Left hindlimb (tissue), 1 donor: ENCODE measurements at regions not wholly inside any gene's neighbourhood (a gene's known extent, or its start where the extent isn't known, plus 50 kb on each side); places are given as distances from the start of the nearest gene placed in this dataset.
"Not testable (repeated sequence)": the region's sequence is repeated elsewhere in the genome, so short reads cannot be mapped to it uniquely, and the experiment has no call there.

Experiments used
- DNase-seq: peaks from one replicate; pipeline ENCODE4 v3.0.0-alpha.2; 2018

GRCh38 chr12:97801471-97802059 is 339.0 kb downstream of the RMST start:
- no peak for DNase-seq

- DNase-seq = no peak
Measured at GRCh38 chr12:97805146-97805545, 342.5 kb downstream of the RMST start.

- no peak for DNase-seq
Measured at GRCh38 chr12:97813301-97813700, 350.7 kb downstream of the RMST start.

GRCh38 chr12:97821806-97822205 is 359.2 kb downstream of the RMST start:
- DNase-seq = no peak

DNA sequence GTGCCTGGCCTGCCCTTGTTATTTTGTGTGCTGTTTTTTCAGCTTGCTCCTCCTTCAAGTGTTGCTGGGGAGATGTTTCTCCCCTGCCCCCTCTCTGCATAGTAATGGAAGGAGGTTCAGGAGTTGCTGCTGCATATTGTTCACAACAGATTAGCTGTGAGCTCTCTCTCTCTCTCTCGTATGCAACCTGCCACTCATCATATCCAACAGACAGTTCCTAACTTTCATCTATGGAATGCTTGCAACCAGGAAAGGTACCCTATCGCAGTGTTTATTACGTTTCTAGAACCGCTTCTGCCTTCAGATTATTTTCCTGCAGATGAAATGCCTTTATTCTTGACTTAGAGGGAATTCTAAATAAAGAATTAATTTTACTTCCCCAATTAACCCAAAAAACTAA is 372.9 kb downstream of the RMST start:
- DNase-seq = no peak

DNA sequence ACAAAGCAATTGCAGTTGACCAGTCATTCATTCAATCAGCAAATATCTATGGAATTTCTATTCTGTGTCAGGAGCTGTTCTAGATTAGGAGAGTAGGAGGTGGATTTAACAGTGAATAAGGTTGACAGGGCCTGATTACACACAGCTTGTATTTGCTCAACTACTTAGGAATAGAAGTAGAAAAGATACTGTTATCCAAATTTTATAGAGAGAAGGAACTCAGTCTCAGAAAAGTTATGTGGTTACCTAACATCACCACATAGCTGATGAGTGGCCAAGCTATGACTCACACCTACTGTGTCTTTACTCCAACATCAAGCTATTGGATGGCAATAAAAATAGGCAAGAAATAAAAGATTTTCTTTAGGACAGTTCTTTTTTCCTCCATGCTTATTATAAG is 374.8 kb downstream of the RMST start:
- no peak for DNase-seq

DNA sequence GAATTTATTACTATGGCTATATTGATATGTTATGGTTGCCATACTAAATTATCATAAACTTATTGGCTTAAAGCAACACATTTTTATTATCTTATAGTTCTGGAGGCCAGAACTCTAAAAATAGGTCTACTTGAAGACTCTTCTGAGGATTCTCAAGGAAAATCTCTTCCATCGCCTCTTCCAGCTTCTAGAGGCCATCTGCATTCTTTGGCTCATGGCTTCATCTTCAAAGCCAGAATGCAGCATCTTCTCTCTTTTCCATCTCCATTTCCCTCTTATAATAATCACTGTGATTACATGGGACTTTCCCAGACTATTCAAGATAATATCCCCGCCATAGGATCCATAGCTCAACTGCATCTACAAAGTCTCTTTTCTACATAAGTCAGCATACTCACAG is 385.4 kb downstream of the RMST start:
- DNase-seq = no peak

- DNase-seq = no peak
Measured at GRCh38 chr12:97854477-97854876, 391.9 kb downstream of the RMST start.

DNA sequence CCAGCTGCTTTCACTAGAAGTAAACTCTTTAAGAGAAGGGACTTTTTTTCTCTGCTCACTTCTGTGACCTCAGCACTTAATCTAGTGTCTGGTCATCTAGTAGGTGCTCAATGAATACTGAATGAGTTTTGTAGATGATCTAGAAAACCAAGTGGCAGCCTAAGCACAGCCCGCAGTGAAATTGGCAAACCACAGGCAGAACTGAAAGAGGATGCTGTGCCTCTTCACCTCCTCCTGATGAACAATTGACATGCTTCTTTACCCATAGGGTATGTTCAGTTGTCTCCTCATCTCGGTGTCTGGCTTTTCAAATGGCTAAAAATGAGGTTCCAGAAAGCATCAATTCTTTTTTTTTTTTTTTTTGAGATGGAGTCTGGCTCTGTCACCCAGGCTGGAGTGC is 399.5 kb downstream of the RMST start:
- DNase-seq = no peak

DNA sequence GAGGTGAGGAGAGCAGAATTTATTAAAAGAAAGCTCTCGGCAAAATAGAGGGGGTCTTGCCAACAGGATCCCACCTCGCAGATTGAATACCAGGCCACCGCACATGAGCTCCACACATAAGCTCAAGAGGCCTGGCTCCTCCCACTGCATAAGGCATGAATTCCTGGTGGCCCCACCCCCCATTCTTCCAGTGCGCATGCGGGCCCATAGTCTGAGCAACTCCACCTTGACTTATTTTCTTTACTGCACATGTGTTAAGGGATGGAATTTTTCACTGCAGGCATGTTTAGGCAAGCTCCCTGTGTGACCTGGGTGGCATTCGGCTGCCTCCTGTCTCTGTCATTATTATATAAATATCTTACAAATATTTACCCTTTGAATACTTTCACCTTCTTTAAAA is 412.5 kb downstream of the RMST start:
- no peak for DNase-seq

DNA sequence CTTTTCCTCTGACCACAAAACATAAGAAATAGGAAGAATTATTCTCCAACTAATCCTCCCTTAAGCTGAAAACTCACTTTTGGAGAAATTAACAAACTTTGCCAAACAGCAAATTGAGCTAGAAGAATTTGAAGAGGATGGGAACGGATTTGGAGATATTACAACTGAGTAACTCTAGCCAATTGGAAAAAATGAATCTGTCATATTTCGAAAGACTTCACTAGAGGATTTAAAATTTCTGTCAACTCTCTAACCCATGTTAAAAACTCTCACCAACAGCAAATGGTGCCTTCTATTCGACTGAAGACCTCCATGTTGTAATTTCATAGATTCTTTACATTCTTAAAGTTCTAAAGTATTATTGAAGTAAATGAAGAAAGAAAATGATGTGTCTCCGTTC is 414.2 kb downstream of the RMST start:
- no peak for DNase-seq

GRCh38 chr12:97877404-97877803 is 414.8 kb downstream of the RMST start:
- no peak for DNase-seq

- no peak for DNase-seq
Measured at GRCh38 chr12:97886511-97887176, 424.0 kb downstream of the RMST start.

DNA sequence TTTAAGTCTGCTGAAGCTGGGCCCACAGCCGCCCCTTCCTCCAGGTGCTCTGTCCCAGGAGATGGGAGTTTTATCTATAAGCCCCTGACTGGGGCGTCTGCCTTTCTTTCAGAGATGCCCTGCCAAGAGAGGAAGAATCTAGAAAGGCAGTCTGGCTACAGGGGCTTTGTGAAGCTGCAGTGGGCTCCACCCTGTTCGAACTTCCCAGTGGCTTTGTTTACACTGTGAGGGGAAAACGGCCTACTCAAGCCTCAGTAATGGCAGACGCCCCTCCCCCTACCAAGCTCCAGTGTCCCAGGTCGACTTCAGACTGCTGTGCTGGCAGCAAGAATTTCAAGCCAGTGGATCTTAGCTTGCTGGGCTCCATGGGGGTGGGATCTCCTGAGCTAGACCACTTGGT is 435.3 kb downstream of the RMST start:
- not testable (repeated sequence) for DNase-seq

DNA sequence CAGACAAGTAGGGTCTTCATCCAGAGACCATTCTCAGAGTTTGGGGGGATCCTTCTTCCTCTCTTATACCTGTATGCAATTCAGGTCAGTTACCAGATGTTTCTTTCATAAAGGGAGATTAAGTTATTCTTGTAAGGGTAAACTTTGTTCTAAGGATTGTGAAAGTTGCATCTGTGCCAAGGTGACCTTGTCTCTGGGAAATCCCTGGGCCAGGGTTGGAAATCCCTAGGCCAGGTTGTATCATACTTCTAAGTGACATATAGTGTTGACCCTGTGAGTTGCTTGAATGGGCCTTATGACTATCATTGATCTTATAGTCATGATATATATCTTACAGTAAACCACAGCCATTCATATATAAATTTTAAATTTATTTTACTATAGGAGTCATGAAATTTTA is 436.9 kb downstream of the RMST start:
- no peak for DNase-seq

GRCh38 chr12:97899956-97900355 is 437.4 kb downstream of the RMST start:
- no peak for DNase-seq

DNA sequence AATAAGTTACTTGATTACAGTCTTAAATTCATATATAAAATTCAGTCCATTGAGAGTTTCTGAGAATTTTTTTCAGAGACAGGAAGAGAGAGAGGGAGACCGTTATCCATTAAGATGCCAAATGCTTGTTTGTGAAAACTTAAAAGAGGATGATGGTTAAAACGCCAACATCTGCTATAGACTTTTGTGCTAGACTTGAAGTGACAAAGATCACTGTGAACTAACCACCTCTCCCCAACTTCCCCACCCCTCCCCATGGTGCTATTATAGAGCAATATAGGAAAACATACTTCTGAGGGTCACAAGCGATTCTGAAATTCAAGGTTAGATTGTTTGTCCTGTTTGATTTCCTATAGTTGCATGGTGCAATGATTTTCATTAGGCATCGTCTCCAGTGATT is 440.8 kb downstream of the RMST start:
- DNase-seq = no peak

DNA sequence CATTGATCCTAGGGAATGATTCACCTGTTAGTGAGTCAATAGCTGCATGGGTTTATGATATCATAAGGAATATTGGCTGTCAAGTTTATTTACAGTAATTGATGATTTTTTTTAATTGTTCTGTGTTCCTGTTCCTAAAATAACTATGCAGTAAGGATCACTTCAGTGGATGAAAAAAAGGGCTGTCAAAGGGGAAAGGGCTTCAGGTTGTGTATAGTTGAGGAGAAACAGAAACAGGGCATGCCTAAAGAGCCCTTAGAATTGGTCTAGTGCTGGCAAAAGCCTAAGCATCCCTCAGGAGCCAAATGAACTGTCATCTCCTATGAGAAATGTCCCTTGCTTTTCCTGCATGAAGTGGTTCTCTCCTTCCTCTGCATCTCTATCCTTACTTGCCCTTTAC is 444.9 kb downstream of the RMST start:
- no peak for DNase-seq

DNA sequence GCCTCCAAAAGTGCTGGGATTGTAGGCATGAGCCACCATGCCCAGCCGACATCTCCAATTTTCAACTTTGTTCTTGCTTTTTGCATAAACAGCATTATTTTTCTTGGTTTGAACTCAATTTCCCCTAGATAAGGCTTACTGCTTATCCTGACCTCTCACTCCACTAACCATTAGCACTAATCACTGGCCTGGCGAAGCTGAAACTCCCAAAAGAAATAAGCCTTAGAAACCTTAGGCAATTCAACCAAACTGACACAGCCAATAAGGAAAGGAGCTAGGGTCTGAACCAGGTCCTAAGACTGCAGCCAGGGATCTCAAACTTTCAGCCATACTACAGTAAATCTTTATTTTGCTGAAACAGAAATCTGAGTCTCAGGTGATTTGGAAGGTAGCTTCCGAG is 448.0 kb downstream of the RMST start:
- no peak for DNase-seq

DNA sequence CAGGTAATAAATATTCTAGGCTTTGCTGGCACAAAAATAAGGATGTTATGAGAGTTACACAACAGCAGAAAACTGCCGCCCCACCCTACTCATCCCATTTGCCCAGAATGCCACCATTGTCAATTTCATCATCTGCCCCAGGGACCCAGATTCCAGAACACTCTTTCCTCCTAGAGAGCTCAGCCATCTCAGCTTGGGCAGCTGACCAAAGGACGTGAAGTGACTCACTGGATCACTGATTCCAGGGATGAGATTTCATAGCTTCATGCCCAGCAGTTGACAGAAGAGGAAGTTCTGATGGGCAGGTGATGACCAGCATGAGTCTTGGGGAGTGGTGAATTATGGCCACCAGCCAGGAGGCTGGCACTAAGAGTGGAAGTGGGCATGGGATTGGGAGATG is 450.3 kb downstream of the RMST start:
- DNase-seq = no peak

GRCh38 chr12:97921979-97922722 is 459.5 kb downstream of the RMST start:
- DNase-seq = no peak

- no peak for DNase-seq
Measured at GRCh38 chr12:97923546-97923945, 460.9 kb downstream of the RMST start.

DNA sequence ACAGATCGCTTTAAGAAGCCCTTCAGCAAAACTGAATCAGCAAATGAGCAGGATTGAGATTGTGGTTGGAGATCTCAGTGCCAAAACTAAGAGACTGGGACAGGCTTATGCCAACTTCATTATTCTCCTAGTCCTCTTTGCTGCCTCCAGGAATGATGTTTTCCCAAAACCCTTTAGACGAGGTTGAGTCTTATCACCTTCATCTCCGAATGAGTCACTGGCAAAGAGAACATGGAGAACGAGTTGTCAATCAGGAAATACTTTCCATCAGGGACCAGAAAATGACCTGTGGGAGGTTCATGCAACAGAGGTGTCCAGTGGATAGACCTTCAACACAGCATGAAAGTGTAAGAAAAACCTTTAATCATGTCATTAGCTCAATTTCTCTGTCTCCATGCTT is 461.5 kb downstream of the RMST start:
- no peak for DNase-seq

GRCh38 chr12:97927977-97928376 is 465.4 kb downstream of the RMST start:
- DNase-seq = no peak

DNA sequence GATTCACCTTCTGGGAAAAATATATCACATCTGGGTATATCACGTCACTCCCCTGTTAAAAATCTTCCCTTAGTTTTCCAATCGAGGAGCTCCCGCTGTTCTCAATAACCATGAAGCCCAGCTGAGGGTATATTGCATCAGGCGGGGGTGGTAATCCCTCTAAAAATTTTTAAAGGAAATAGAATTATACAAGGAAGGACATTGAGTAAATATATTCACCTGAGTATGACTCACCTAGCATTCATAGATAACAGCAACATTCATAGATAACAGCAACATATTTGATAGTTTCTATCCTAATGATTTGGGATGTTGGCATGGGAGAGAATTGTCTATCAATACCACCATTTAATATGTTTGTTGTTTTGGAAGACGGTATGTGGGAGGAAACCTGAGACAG is 473.6 kb downstream of the RMST start:
- no peak for DNase-seq
